HEK293T (cell line): ENCODE measurements at regions not wholly inside any gene's neighbourhood (a gene's known extent, or its start where the extent isn't known, plus 50 kb on each side); places are given as distances from the start of the nearest gene placed in this dataset.

ENCODE experiments used
- ARNT ChIP-seq: fragments of 450-650 bp; IDR thresholded peaks from 2 replicates; pipeline ENCODE4 v1.6.1; 2017; ENCODE audit warnings: mild to moderate bottlenecking
- BHLHE40 ChIP-seq: fragments of 450-650 bp; IDR thresholded peaks from 2 replicates; pipeline ENCODE4 v1.6.1; 2016; ENCODE audit warnings: mild to moderate bottlenecking, moderate library complexity, borderline replicate concordance
- ELF4 ChIP-seq: fragments of 450-650 bp; IDR thresholded peaks from 2 replicates; pipeline ENCODE4 v1.6.1; 2017; ENCODE audit warnings: antibody characterized with exemption
- FOXA1 ChIP-seq: fragments of 450-650 bp; IDR thresholded peaks from 2 replicates; pipeline ENCODE4 v1.6.1; 2016; ENCODE audit warnings: mild to moderate bottlenecking
- FOXK2 ChIP-seq: fragments of 450-650 bp; IDR thresholded peaks from 2 replicates; pipeline ENCODE4 v1.6.1; 2016; ENCODE audit warnings: mild to moderate bottlenecking
- FOXM1 ChIP-seq: fragments of 450-650 bp; IDR thresholded peaks from 2 replicates; pipeline ENCODE4 v1.6.1; 2017; ENCODE audit warnings: mild to moderate bottlenecking, borderline replicate concordance
- HDGF ChIP-seq: fragments of 450-650 bp; IDR thresholded peaks from 2 replicates; pipeline ENCODE4 v1.6.1; 2017; ENCODE audit warnings: antibody characterized with exemption, borderline replicate concordance
- LEF1 ChIP-seq: fragments of 450-650 bp; IDR thresholded peaks from 2 replicates; pipeline ENCODE4 v1.6.1; 2017; ENCODE audit warnings: mild to moderate bottlenecking, borderline replicate concordance
- NFRKB ChIP-seq: fragments of 450-650 bp; IDR thresholded peaks from 2 replicates; pipeline ENCODE4 v1.6.1; 2016; ENCODE audit warnings: mild to moderate bottlenecking, moderate library complexity
- SP1 ChIP-seq: fragments of 450-650 bp; IDR thresholded peaks from 2 replicates; pipeline ENCODE4 v1.6.1; 2017
- TARDBP ChIP-seq: fragments of 450-650 bp; IDR thresholded peaks from 2 replicates; pipeline ENCODE4 v1.6.1; 2016

DNA sequence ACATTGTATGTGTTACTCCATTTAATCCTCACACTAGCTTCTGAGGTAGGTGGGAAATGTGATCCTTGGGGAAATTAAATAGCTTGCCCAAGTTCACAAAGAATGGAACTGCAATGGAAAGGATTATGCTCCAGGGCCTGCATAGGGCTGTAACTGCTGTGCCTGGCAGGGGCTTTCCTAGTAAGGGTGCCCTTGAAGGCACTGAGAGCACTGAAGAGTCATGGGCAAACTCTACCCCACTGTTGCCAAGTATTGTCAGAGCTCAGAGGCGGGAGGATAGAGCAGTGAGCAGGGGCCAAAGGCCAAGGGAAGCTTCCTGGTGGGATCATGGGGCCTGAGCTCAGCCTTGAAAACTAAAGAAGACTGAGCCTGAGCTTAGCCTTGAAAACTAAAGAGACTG is 133.0 kb upstream of the NALF2 start:
- TF ChIP-seq NFRKB: no peak
- no peak for TF ChIP-seq SP1
- TF ChIP-seq ELF4: no peak
- no peak for TF ChIP-seq BHLHE40
- no peak for TF ChIP-seq LEF1
- TF ChIP-seq TARDBP: no peak
- no peak for TF ChIP-seq HDGF
- no peak for TF ChIP-seq FOXA1
- no peak for TF ChIP-seq FOXK2
- TF ChIP-seq ARNT: no peak
- no peak for TF ChIP-seq FOXM1
